ENCODE measurements at regions not wholly inside any gene's neighbourhood (a gene's known extent, or its start where the extent isn't known, plus 50 kb on each side); places are given as distances from the start of the nearest gene placed in this dataset.

DNA sequence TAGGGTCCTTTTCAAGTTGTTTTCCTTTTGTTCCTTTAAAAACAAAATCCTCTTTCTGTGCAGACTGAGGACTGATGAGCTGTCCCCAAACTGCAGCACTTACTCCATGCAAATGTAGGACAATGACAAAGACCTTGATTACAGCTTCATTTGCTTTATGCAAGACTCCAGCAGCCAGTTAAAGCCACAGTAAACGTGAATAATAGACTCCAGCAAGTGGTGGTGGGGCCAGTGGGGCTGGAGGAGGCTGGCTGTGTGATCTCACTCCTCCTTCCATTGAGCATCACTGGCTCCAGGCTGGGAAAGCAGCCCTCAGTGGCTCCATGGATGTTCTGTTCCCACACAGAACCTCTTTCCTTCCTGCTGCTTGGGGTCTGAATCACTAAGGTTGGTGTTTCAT, 306.0 kb upstream of the CELF4 start:
- Histone ChIP-seq H3K9me3 (ENCODE audit: control insufficient read depth, low read length) (no peaks in the 10 kb centered on the region), H3K27ac (ENCODE audit: low read depth, low read length) (no peak overlapping the region), H3K27me3 (ENCODE audit: control insufficient read depth, insufficient read depth, low read length, poor library complexity, severe bottlenecking) (no peaks in the 10 kb centered on the region), H3K4me3 (ENCODE audit: low read length) (no peak overlapping the region), H3K9ac (ENCODE audit: extremely low read depth, low read length, poor library complexity, severe bottlenecking) (no peak overlapping the region), H3K4me1 (ENCODE audit: control insufficient read depth, insufficient read depth, low read length) (peaks cover 9% of the 10 kb centered on the region), H3K36me3 (ENCODE audit: control insufficient read depth, insufficient read depth, low read length) (no peaks in the 10 kb centered on the region)
- H3K4me1 Mint-ChIP-seq, result peaks cover 13% of the 10 kb centered on the region
- DNase-seq, result peak; percentile 47
- no peaks in the 10 kb centered on the region for H3K9me3 Mint-ChIP-seq
- TF ChIP-seq, protein P1, sequence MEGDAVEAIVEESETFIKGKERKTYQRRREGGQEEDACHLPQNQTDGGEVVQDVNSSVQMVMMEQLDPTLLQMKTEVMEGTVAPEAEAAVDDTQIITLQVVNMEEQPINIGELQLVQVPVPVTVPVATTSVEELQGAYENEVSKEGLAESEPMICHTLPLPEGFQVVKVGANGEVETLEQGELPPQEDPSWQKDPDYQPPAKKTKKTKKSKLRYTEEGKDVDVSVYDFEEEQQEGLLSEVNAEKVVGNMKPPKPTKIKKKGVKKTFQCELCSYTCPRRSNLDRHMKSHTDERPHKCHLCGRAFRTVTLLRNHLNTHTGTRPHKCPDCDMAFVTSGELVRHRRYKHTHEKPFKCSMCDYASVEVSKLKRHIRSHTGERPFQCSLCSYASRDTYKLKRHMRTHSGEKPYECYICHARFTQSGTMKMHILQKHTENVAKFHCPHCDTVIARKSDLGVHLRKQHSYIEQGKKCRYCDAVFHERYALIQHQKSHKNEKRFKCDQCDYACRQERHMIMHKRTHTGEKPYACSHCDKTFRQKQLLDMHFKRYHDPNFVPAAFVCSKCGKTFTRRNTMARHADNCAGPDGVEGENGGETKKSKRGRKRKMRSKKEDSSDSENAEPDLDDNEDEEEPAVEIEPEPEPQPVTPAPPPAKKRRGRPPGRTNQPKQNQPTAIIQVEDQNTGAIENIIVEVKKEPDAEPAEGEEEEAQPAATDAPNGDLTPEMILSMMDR (conservative IDR thresholded peaks at IDR 0.05), result no peak
- no peaks in the 10 kb centered on the region for H3K36me3 Mint-ChIP-seq (ENCODE audit: low read depth)
- peaks cover 2% of the 10 kb centered on the region for H3K27me3 Mint-ChIP-seq (ENCODE audit: insufficient read depth)
- H3K4me3 Mint-ChIP-seq, result no peak overlapping the region
- WGBS, 2 experiments (ENCODE audit: insufficient coverage in 1 of 2, insufficient read length in 1 of 2), result 40 to 50% methylated on average over 1 of the region's 1 CpG
- no peak overlapping the region for H3K27ac Mint-ChIP-seq

DNA sequence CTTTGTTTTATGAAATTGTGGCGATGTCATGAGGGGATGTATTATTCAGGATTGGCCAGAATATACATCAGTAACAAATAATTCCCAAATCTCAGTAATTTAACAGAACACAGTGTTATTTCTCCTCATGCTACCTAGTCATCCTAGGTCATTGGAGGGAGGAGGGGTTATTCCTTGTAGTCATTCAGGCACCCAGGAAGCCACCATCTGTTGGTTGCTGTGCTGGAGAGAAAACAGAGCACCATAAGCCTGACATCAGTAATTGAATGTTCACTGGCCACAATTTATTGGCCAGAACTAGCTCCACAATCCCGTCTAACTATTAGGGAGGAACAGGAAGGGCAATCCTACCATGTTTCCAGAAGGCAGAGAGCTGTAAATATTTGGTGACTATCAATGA, 303.5 kb upstream of the CELF4 start:
- H3K4me1 Mint-ChIP-seq, result peaks cover 13% of the 10 kb centered on the region

DNA sequence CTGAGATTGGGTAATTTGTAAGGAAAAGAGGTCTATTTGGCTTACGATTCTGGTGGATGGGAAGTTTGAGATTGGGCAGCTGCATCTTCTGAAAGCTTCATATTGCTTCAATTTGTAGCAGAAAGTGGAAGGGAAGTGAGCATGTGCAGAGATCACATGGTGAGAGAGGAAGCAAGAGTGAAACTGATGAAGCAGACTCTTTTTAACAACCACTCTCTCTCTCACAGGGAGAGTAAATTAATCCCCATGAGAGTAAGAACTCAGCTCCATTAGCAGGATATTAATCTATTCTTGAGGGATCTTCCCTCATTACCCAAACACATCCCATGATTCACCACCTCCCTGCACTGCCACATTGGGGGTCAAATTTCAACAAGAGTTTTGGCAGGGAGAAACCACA, 298.5 kb upstream of the CELF4 start:
- Mint-ChIP-seq H3K4me3 (no peak overlapping the region), H3K36me3 (ENCODE audit: low read depth) (no peaks in the 10 kb centered on the region), H3K27ac (no peak overlapping the region), H3K27me3 (ENCODE audit: insufficient read depth) (peaks cover 3% of the 10 kb centered on the region), H3K9me3 (no peaks in the 10 kb centered on the region), H3K4me1 (no peaks in the 10 kb centered on the region)
- TF ChIP-seq, protein P1 (conservative IDR thresholded peaks at IDR 0.05), result no peak
- no peak for DNase-seq
- no peak overlapping the region for H3K27ac ChIP-seq (ENCODE audit: low read depth, low read length)
- no peak overlapping the region for H3K4me3 ChIP-seq (ENCODE audit: low read length)
- 93 to 100% methylated on average over 1 of the region's 1 CpG for WGBS, 2 experiments (ENCODE audit: insufficient coverage in 1 of 2, insufficient read length in 1 of 2)
- no peaks in the 10 kb centered on the region for H3K9me3 ChIP-seq (ENCODE audit: control insufficient read depth, low read length)
- no peaks in the 10 kb centered on the region for H3K4me1 ChIP-seq (ENCODE audit: control insufficient read depth, insufficient read depth, low read length)
- H3K36me3 ChIP-seq (ENCODE audit: control insufficient read depth, insufficient read depth, low read length), result no peaks in the 10 kb centered on the region
- no peaks in the 10 kb centered on the region for H3K27me3 ChIP-seq (ENCODE audit: control insufficient read depth, insufficient read depth, low read length, poor library complexity, severe bottlenecking)
- H3K9ac ChIP-seq (ENCODE audit: extremely low read depth, low read length, poor library complexity, severe bottlenecking), result no peak overlapping the region

More for the DNA sequence above, 303.5 kb upstream of the CELF4 start:
- no peaks in the 10 kb centered on the region for H3K27me3 ChIP-seq (ENCODE audit: control insufficient read depth, insufficient read depth, low read length, poor library complexity, severe bottlenecking)
- no peak overlapping the region for H3K27ac ChIP-seq (ENCODE audit: low read depth, low read length)
- Mint-ChIP-seq H3K9me3 (no peaks in the 10 kb centered on the region), H3K27ac (no peak overlapping the region), H3K27me3 (ENCODE audit: insufficient read depth) (peaks cover 3% of the 10 kb centered on the region), H3K36me3 (ENCODE audit: low read depth) (no peaks in the 10 kb centered on the region), H3K4me3 (no peak overlapping the region)
- H3K9me3 ChIP-seq (ENCODE audit: control insufficient read depth, low read length), result no peaks in the 10 kb centered on the region
- no peak for DNase-seq
- H3K4me3 ChIP-seq (ENCODE audit: low read length), result no peak overlapping the region
- 67 to 88% methylated on average over 1 of the region's 2 CpGs for WGBS, 2 experiments (ENCODE audit: insufficient coverage in 1 of 2, insufficient read length in 1 of 2)
- H3K36me3 ChIP-seq (ENCODE audit: control insufficient read depth, insufficient read depth, low read length), result no peaks in the 10 kb centered on the region
- TF ChIP-seq, protein P1 (conservative IDR thresholded peaks at IDR 0.05), result no peak
- peaks cover 9% of the 10 kb centered on the region for H3K4me1 ChIP-seq (ENCODE audit: control insufficient read depth, insufficient read depth, low read length)
- no peak overlapping the region for H3K9ac ChIP-seq (ENCODE audit: extremely low read depth, low read length, poor library complexity, severe bottlenecking)

Data from endodermal cell (in vitro differentiated cells).